ENCODE measurements at regions not wholly inside any gene's neighbourhood (a gene's known extent, or its start where the extent isn't known, plus 50 kb on each side); places are given as distances from the start of the nearest gene placed in this dataset.

GRCh38 chr1:4362314-4363044 lies 291.9 kb upstream of the AJAP1 start:
- TF ChIP-seq CTCF (IDR thresholded peaks at IDR 0.05; ENCODE audit: extremely low read depth, insufficient read depth, missing control alignments): no peak
- in situ Hi-C loops (cut with MboI; ENCODE audit: low pct_unique_long_range_greater_than_20kb, low sequenced_read_pairs, unreplicated experiment): no loop called here
- DNase-seq (ENCODE audit: low spot score): no peak

- in situ Hi-C loops (cut with MboI; ENCODE audit: low pct_unique_long_range_greater_than_20kb, low sequenced_read_pairs, unreplicated experiment): no loop called here
- no peak for DNase-seq (ENCODE audit: low spot score)
- no peak for TF ChIP-seq CTCF (IDR thresholded peaks at IDR 0.05; ENCODE audit: extremely low read depth, insufficient read depth, missing control alignments)
Observed at GRCh38 chr1:4366091-4366490, 288.3 kb upstream of the AJAP1 start.

DNA sequence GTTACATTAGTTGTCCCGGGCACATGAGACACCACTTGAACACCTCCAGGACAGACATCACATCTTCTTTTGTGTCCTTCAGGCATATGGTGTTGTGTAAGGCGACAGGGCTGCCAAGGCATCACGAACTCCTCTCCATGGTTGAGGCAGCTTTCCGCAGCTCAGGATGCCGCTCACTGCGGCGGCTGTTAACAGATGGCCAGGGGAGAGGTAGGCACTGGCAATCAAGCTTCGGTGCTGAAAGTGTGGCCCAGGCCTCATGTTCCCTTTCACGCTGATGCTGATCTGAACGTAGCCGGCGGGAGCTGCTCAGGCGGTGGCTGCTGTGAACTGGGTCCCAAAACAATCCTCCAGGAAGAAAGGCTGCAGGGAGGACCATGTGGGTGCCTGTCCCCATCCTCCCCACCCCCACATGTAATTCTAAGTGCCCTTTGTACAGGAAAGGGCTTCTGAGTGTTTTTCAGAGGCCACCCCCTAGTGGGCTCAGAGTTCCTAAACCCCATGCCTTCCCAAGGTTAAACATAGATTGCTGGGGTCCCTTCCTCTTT lies 287.1 kb upstream of the AJAP1 start:
- DNase-seq (ENCODE audit: low spot score): no peak
- no peak for TF ChIP-seq CTCF (IDR thresholded peaks at IDR 0.05; ENCODE audit: extremely low read depth, insufficient read depth, missing control alignments)
- in situ Hi-C loops (cut with MboI; ENCODE audit: low pct_unique_long_range_greater_than_20kb, low sequenced_read_pairs, unreplicated experiment): no loop called here

DNA sequence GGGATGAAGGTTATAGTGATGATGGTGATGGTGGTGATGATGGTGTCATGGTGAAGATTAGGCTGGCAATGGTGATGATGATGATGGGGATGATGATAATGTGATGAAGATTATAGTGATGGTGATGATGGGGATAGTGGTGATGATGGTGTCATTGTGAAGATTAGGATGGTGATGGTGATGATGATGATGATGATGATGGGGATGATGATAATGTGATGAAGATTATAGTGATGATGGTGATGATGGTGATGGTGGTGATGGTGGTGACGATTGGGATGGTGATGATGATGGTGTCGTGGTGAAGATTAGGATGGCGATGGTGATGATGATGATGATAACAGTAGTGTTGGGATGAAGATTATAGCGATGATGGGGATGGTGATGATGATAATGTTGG lies 285.1 kb upstream of the AJAP1 start:
- in situ Hi-C loops (cut with MboI; ENCODE audit: low pct_unique_long_range_greater_than_20kb, low sequenced_read_pairs, unreplicated experiment): no loop called here
- no peak for DNase-seq (ENCODE audit: low spot score)
- TF ChIP-seq CTCF (IDR thresholded peaks at IDR 0.05; ENCODE audit: extremely low read depth, insufficient read depth, missing control alignments): no peak

DNA sequence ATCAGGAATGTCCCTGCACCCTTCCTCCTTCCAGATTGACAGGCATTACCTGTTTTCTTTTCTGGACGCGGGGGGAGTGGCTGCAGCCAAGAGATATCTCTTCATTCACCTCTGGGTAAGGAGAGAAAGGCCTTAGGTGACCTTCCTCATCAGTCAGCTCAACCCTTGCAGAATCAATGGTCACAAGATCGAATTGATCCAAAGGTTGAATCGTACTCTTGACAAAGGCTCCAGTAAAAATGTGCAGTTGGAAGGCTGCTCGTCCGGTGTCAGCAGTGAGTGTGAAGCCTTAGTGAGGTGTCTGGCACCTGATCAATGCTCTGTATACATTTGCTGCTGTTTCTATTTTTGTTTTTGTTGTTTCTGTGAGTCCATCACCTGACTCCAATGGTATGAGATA lies 282.6 kb upstream of the AJAP1 start:
- in situ Hi-C loops (cut with MboI; ENCODE audit: low pct_unique_long_range_greater_than_20kb, low sequenced_read_pairs, unreplicated experiment): no loop called here
- no peak for DNase-seq (ENCODE audit: low spot score)
- TF ChIP-seq CTCF (IDR thresholded peaks at IDR 0.05; ENCODE audit: extremely low read depth, insufficient read depth, missing control alignments): no peak

GRCh38 chr1:4375812-4376211 lies 278.6 kb upstream of the AJAP1 start:
- DNase-seq (ENCODE audit: low spot score): no peak
- TF ChIP-seq CTCF (IDR thresholded peaks at IDR 0.05; ENCODE audit: extremely low read depth, insufficient read depth, missing control alignments): no peak
- in situ Hi-C loops (cut with MboI; ENCODE audit: low pct_unique_long_range_greater_than_20kb, low sequenced_read_pairs, unreplicated experiment): no loop called here
